GM13976 (cell line): ENCODE measurements at regions not wholly inside any gene's neighbourhood (a gene's known extent, or its start where the extent isn't known, plus 50 kb on each side); places are given as distances from the start of the nearest gene placed in this dataset.

ENCODE experiments used
- DNase-seq: peaks from one replicate; pipeline ENCODE4 v3.0.0; 2012; ENCODE audit warnings: low spot score
- CTCF ChIP-seq: IDR thresholded peaks from 2 replicates; pipeline ENCODE4 v1.5.1; 2012; ENCODE audit warnings: borderline replicate concordance, mild to moderate bottlenecking; ENCODE audit not compliant: insufficient read depth; ENCODE audit errors: extremely low read depth, missing control alignments, control extremely low read depth
- in situ Hi-C: fragments of 300-500 bp; cut with MboI; formaldehyde crosslinking; loops from one replicate; pipeline ENCODE4 v1.12.0; 2022; ENCODE audit warnings: low sequenced_read_pairs, mixed read lengths, inconsistent platforms; ENCODE audit not compliant: unreplicated experiment

- TF ChIP-seq CTCF: no peak
- in situ Hi-C loops: no loop called here
- DNase-seq: no peak
Observed at GRCh38 chr3:67713764-67714469, 59.5 kb upstream of the SUCLG2 start.

GRCh38 chr3:67712259-67712658 is 57.8 kb upstream of the SUCLG2 start:
- no peak for DNase-seq
- in situ Hi-C loops: no loop called here
- no peak for TF ChIP-seq CTCF

- in situ Hi-C loops: no loop called here
- TF ChIP-seq CTCF: no peak
- DNase-seq: no peak
Observed at GRCh38 chr3:67710396-67710795, 56.0 kb upstream of the SUCLG2 start.

GRCh38 chr3:67706934-67707333 is 52.5 kb upstream of the SUCLG2 start:
- DNase-seq: no peak
- in situ Hi-C loops: no loop called here
- TF ChIP-seq CTCF: no peak

- TF ChIP-seq CTCF: no peak
- no peak for DNase-seq
- in situ Hi-C loops: no loop called here
Observed at GRCh38 chr3:67704322-67704721, 49.9 kb upstream of the SUCLG2 start.
